Fibroblast of the conjunctiva (primary cell): ENCODE measurements at regions not wholly inside any gene's neighbourhood (a gene's known extent, or its start where the extent isn't known, plus 50 kb on each side); places are given as distances from the start of the nearest gene placed in this dataset.
"Not testable (repeated sequence)": the region's sequence is repeated elsewhere in the genome, so short reads cannot be mapped to it uniquely, and the experiment has no call there.

ENCODE experiments used
- DNase-seq: peaks from one replicate; pipeline ENCODE4 v3.0.0-alpha.2; 2010; ENCODE audit warnings: low read depth

DNA sequence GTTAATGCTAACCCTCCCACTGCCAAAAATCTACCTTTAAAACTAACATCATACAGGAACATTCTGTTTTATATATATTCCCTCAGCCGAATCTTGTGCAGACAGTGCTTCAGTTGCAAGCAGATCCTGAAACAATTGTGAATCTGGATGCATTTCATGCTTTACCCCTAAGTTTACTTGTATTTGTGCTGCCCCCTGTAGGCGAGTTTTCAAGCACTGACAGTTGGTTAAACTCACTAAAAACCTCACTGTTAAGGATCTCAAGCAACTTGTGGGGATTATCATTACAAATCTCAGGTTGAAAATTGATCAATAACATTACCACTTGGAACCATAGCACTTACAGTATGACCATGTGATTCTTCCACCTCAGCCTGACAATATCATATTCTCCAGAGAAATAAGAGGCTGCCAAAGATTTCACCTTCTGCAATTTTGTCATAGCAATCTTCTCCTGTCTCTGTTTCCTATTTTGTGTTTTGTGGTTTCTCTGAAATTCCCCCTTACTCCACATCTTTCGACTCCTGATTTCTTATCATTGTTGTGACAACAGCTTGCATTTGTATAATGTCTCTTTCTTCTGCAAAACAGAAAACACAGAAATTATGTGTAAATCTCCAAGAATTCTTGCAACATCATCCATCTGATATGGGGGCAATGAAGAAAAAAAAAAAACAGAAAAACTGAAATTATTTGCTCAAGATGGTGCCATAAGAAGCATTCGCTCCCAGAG lies 354.6 kb upstream of the SETBP1 start:
- peak; percentile 68 for DNase-seq

GRCh38 chr18:44331656-44332570 lies 348.8 kb upstream of the SETBP1 start:
- no peak for DNase-seq

- no peak for DNase-seq
Observed at GRCh38 chr18:44341759-44342158, 338.9 kb upstream of the SETBP1 start.

DNA sequence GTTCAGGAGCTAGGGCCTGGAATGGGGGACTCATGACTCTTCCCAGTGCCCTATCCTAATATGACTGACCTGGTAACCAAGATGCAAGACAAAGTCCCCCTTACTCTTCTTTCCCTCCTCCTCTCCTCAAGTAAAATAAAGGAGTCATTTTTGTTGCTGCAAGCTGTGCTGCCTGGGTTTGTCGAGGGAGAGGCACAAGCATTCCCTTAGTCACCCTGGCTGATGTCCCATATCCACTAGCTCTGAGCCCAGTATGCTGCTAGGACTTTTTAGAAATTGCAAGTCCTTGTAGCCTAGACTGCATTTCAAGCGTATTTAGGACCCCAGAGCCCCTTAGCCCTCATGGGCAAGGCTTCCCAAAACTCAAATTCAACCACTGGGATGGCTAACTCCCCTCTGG lies 338.5 kb upstream of the SETBP1 start:
- no peak for DNase-seq

DNA sequence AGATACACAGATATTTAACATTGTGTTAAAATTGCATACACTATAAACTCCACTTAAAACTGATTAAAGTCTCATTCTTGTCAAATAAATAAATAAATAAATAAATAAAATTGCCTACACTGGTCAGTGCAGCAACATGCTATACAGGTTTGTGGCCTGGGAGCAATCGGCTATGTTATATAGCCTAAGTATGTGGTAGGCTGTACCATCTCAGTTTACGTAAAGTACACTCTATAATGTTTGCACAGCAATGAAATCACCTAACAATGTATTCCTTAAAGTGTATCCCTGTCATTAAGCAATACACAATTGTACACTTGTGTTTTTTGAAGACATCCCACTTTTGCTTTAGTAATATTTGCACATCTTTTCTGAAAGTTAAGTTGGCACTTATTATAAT lies 337.7 kb upstream of the SETBP1 start:
- DNase-seq = no peak

DNA sequence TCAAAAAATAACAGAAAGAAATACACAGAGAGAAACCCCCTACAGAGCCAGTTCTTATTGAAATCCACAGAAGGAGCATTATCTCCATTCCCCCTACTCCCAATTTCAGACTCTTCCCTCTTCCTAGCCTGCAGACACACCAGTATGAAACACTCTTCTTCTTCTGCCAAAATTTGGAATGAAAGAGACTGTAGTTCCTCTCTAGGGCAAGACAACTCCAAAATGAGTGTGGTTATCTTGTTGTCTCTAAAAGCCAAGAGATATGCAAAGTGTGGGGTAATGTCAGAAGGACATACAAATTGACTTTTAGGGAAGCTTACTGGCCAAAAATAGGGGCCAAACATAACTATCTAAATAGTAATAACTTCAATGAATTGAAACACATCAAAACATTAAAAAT lies 337.1 kb upstream of the SETBP1 start:
- DNase-seq = no peak

GRCh38 chr18:44356566-44357157 lies 324.0 kb upstream of the SETBP1 start:
- no peak for DNase-seq

- DNase-seq = no peak
Observed at GRCh38 chr18:44358402-44358801, 322.3 kb upstream of the SETBP1 start.

GRCh38 chr18:44359741-44360140 lies 320.9 kb upstream of the SETBP1 start:
- DNase-seq = not testable (repeated sequence)

GRCh38 chr18:44362213-44362612 lies 318.5 kb upstream of the SETBP1 start:
- not testable (repeated sequence) for DNase-seq

GRCh38 chr18:44370861-44371260 lies 309.8 kb upstream of the SETBP1 start:
- no peak for DNase-seq

DNA sequence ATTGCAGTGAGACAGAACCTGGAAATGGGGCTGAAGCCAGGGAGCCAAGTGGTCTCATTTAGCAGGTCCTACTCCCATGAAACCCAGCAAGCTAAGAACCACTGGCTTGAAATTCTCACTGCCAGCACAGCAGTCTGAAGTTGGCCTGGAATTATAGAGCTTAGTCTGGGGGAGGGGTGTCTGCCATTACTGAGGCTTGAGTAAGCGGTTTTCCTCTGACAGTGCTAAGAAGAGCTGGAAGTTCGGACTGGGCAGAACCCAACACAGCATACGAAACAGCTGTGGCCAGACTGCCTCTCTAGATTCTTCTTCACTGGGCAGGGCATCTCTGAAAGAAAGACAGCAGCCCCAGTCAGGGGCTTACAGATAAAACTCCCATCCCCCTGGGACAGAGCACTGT lies 305.7 kb upstream of the SETBP1 start:
- DNase-seq = no peak

DNA sequence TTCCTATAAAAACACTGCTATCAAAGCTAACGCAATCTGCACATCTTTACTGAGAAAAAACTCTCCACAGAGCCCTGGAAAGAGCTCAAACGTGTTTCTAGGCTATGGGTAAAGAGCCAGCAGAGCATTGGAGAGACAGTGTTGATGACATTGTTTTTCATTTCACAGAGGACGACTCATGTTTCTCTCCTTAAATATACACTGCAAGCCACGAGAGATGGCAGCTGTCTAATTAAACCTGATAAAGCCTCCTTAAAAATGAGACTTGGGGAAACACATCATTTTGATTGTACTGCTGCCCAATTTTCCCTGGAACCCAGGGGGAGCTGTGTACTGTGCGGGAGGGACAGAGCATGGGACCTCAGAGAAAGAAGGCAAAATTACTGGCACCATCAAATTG lies 294.3 kb upstream of the SETBP1 start:
- DNase-seq = no peak

DNA sequence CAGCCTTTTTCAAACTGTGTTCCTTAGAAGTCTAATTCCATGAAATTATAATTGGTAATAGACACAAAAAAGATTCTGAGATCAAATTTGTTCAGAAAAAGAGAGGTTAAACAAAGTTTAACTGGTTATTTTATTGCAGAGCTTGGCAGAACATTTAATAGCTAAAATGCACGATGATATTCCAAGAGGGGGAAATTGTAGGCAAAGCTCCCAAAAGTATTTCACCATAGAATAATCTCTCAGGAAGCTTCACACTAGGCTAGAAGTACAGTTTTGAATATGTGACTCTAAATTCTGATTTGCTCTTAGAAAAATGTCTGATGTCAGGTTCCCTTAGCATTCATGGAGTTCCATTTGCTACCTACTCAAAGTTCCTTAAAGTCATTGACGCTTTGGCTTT lies 292.4 kb upstream of the SETBP1 start:
- DNase-seq = no peak

- DNase-seq = no peak
Observed at GRCh38 chr18:44392933-44393332, 287.8 kb upstream of the SETBP1 start.

- no peak for DNase-seq
Observed at GRCh38 chr18:44393406-44393805, 287.3 kb upstream of the SETBP1 start.

DNA sequence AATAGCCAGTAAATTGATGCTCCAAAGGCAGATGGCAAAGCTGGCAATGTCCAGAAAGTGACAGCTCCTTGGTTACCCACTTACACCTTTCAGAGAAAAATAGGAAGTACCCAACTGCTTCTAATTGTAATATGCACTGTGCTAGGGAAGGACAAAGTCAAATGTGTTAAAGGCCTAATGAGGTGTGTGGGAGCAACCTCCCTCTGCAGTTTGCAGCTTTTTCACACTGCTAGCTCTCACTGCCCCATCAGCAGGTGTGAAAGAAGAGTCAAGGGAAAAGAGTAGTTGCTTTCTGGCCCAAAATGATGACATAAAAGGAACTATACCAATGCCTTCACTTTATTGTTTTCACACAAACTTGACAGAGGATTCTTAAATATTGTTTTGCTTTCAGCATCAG lies 284.1 kb upstream of the SETBP1 start:
- no peak for DNase-seq

DNA sequence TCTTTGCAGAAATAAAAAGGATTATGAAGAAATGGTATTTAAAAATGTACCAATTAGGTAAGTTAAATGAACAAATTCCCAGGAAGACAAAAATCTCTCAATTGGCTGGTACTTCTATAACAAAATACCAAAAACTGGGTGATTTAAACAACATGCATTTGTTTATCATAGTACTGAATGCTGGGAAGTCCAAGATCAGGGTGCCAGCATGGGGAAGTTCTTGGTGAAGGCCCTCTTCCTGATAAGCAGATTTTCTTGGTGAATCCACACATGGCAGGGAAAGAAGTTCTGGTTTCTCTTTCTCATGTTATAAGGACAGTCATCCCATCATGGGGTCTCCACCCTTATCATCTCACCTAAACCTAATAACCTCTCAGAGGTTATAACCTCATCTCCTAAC lies 271.6 kb upstream of the SETBP1 start:
- no peak for DNase-seq

GRCh38 chr18:44409515-44409914 lies 271.2 kb upstream of the SETBP1 start:
- DNase-seq = no peak

DNA sequence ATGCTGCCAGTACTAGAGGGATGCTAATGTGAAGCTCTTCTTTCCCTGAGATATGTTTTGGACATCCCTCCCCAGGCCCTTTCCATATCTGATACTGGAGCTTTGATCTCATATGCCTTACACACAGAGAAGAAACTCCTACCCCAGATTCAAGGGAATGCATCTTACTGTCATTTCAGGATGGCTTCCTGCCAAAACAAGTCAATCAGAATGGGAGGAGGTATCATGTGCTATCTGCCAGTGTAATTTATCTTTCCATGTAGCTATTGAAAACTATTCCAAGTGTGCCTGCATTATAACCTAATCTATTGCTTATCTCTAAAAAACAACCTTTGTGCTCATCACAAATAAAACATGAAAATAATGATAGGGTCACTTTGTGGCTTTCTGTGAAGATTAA lies 269.9 kb upstream of the SETBP1 start:
- no peak for DNase-seq

DNA sequence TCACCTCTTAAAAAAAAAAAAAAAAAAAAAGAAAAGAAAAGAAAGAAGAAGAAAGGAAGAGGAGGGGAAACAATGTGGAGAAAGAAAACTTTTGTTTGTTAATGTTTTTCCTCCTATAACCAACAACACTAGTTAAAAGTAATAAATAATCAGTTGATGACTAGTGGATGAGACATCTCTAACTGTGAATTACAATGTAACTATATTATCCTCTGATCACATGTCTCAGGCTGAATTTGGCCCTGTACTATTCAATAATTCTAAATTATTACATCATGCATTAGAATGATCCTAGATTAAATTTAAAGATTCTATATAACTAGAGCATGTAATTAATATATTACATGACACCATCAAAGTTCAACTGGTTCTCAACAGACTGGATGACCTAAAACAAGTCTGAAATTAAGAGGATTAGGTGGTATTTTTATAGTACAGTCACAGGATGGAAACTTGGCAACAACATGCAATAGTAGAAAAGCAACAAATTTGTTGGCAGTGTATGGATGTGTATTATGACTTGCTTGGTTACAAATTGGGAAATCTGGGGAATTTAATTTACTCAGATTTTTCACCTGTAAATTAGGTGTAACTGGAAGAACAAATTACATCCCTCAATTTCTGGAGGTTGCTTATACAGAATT lies 269.3 kb upstream of the SETBP1 start:
- peak; percentile 16 for DNase-seq

- DNase-seq = no peak
Observed at GRCh38 chr18:44411976-44412375, 268.7 kb upstream of the SETBP1 start.
